ENCODE measurements at regions not wholly inside any gene's neighbourhood (a gene's known extent, or its start where the extent isn't known, plus 50 kb on each side); places are given as distances from the start of the nearest gene placed in this dataset.

- CTCF ChIA-PET: no interaction called here
- no peaks in the 10 kb centered on the region for H3K4me1 ChIP-seq (ENCODE audit: insufficient read depth, low read length)
Observed at GRCh38 chr6:167426651-167427050, 101.8 kb downstream of the TTLL2 start.

GRCh38 chr6:167428664-167429333, 103.9 kb downstream of the TTLL2 start:
- no peaks in the 10 kb centered on the region for H3K79me2 ChIP-seq (ENCODE audit: low read length)
- no peak overlapping the region for H3K4me2 ChIP-seq (ENCODE audit: low read length)
- BruUV-seq (replicated peaks): no TSS peak
- no peak overlapping the region for H3K9ac ChIP-seq (ENCODE audit: low read length)
- no peaks in the 10 kb centered on the region for H4K20me1 ChIP-seq (ENCODE audit: low read length)
- ChIA-PET POLR2A (ENCODE audit: unreplicated experiment) (no interaction called here), CTCF (no interaction called here)
- ATAC-seq (no peak), DNase-seq (no peak)
- no peaks in the 10 kb centered on the region for H3K9me2 ChIP-seq (replicated peaks; ENCODE audit: low read length)
- H3K27ac ChIP-seq (ENCODE audit: low read length): no peak overlapping the region
- no peak overlapping the region for H2AFZ ChIP-seq (ENCODE audit: low read length)
- intact Hi-C loops (cut with micrococcal nuclease): no loop called here
- H3K27me3 ChIP-seq (ENCODE audit: low read length): no peaks in the 10 kb centered on the region
- H3F3A ChIP-seq (ENCODE audit: low read length, unreplicated experiment): no peaks in the 10 kb centered on the region
- H3K36me3 ChIP-seq (ENCODE audit: low read depth, low read length): no peaks in the 10 kb centered on the region
- TF ChIP-seq CTCF (conservative IDR thresholded peaks at IDR 0.05; ENCODE audit: low read depth, low read length) (no peak), EZH2 (IDR thresholded peaks at IDR 0.05; ENCODE audit: low read length, unreplicated experiment) (no peak), EZH2phosphoT487 (IDR thresholded peaks at IDR 0.05; ENCODE audit: borderline replicate concordance, low read length) (no peak)
- H3K4me3 ChIP-seq (ENCODE audit: low read length): no peak overlapping the region
- no peaks in the 10 kb centered on the region for H3K9me3 ChIP-seq (ENCODE audit: low read length)
- H3K4me1 ChIP-seq (ENCODE audit: insufficient read depth, low read length): no peaks in the 10 kb centered on the region

More at GRCh38 chr6:167426651-167427050, 101.8 kb downstream of the TTLL2 start:
- no peaks in the 10 kb centered on the region for H4K20me1 ChIP-seq (ENCODE audit: low read length)
- no peak for DNase-seq
- no peaks in the 10 kb centered on the region for H3K9me3 ChIP-seq (ENCODE audit: low read length)
- TF ChIP-seq EZH2 (IDR thresholded peaks at IDR 0.05; ENCODE audit: low read length, unreplicated experiment): no peak
- ATAC-seq: no peak
- H3K4me2 ChIP-seq (ENCODE audit: low read length): no peak overlapping the region
- no peak overlapping the region for H3K4me3 ChIP-seq (ENCODE audit: low read length)
- intact Hi-C loops (cut with micrococcal nuclease): no loop called here
- no peaks in the 10 kb centered on the region for H3K79me2 ChIP-seq (ENCODE audit: low read length)
- H3K36me3 ChIP-seq (ENCODE audit: low read depth, low read length): no peaks in the 10 kb centered on the region
- no peak overlapping the region for H3K27ac ChIP-seq (ENCODE audit: low read length)
- no peak overlapping the region for H3K9ac ChIP-seq (ENCODE audit: low read length)
- no peaks in the 10 kb centered on the region for H3F3A ChIP-seq (ENCODE audit: low read length, unreplicated experiment)
- BruUV-seq (replicated peaks): no TSS peak
- H2AFZ ChIP-seq (ENCODE audit: low read length): no peak overlapping the region
- POLR2A ChIA-PET (ENCODE audit: unreplicated experiment): no interaction called here
- no peaks in the 10 kb centered on the region for H3K9me2 ChIP-seq (replicated peaks; ENCODE audit: low read length)
- H3K27me3 ChIP-seq (ENCODE audit: low read length): no peaks in the 10 kb centered on the region

- no peak overlapping the region for H3K9ac ChIP-seq (ENCODE audit: low read length)
- DNase-seq (no peak), ATAC-seq (no peak)
- H3K4me1 ChIP-seq (ENCODE audit: insufficient read depth, low read length): no peaks in the 10 kb centered on the region
- H3K4me3 ChIP-seq (ENCODE audit: low read length): no peak overlapping the region
- H3K4me2 ChIP-seq (ENCODE audit: low read length): no peak overlapping the region
- no peak overlapping the region for H3K27ac ChIP-seq (ENCODE audit: low read length)
- POLR2A ChIA-PET (ENCODE audit: unreplicated experiment): no interaction called here
- TF ChIP-seq CTCF (conservative IDR thresholded peaks at IDR 0.05; ENCODE audit: low read depth, low read length): no peak
- TF ChIP-seq EZH2phosphoT487 (IDR thresholded peaks at IDR 0.05; ENCODE audit: borderline replicate concordance, low read length): no peak
- no peak for TF ChIP-seq EZH2 (IDR thresholded peaks at IDR 0.05; ENCODE audit: low read length, unreplicated experiment)
- H3F3A ChIP-seq (ENCODE audit: low read length, unreplicated experiment): no peaks in the 10 kb centered on the region
- H4K20me1 ChIP-seq (ENCODE audit: low read length): no peaks in the 10 kb centered on the region
- intact Hi-C loops (cut with micrococcal nuclease): no loop called here
- no peaks in the 10 kb centered on the region for H3K9me3 ChIP-seq (ENCODE audit: low read length)
- no peaks in the 10 kb centered on the region for H3K36me3 ChIP-seq (ENCODE audit: low read depth, low read length)
- no TSS peak for BruUV-seq (replicated peaks)
- CTCF ChIA-PET: no interaction called here
- no peaks in the 10 kb centered on the region for H3K79me2 ChIP-seq (ENCODE audit: low read length)
- H3K9me2 ChIP-seq (replicated peaks; ENCODE audit: low read length): no peaks in the 10 kb centered on the region
- H3K27me3 ChIP-seq (ENCODE audit: low read length): no peaks in the 10 kb centered on the region
- no peak overlapping the region for H2AFZ ChIP-seq (ENCODE audit: low read length)
Observed at GRCh38 chr6:167429353-167429752, 104.5 kb downstream of the TTLL2 start.
